ENCODE measurements at regions not wholly inside any gene's neighbourhood (a gene's known extent, or its start where the extent isn't known, plus 50 kb on each side); places are given as distances from the start of the nearest gene placed in this dataset.

GRCh38 chr1:238558746-238559145, 668.0 kb upstream of the ZP4 start (continued):
- no peak for TF ChIP-seq EZH2 (conservative IDR thresholded peaks at IDR 0.05; ENCODE audit: low read depth, low read length)
- no peak for TF ChIP-seq PAF1 (CRISPR knock-in tag; IDR thresholded peaks at IDR 0.05)
- TF ChIP-seq THAP7 (CRISPR knock-in tag; IDR thresholded peaks at IDR 0.05), result no peak
- TF ChIP-seq HDAC2 (CRISPR knock-in tag; IDR thresholded peaks at IDR 0.05), result no peak
- no peak for TF ChIP-seq CERS6 (CRISPR knock-in tag; IDR thresholded peaks at IDR 0.05)
- no peak for TF ChIP-seq ZNF563 (CRISPR knock-in tag; IDR thresholded peaks at IDR 0.05)

DNA sequence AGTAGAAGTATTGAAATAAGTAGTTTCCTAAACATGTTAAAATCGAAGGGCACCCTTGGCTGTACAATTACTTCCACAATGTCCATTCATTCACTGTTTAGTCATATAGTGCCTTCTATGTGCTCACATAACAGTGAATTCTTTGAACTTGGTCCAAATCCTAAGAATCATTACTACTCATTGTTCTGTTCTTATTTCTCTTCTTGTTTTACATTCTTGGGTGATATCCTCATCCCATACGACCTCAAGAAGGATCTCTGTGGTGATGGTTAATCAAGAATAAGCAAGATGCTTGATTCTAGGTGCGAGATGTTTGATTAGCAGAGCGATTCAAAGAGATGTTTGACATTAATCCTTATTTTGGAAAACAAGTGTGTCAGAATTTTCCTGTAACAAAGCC, 667.4 kb upstream of the ZP4 start:
- H3K9ac ChIP-seq (ENCODE audit: insufficient read depth, low read depth, low read length), result no peak overlapping the region
- H3K9me3 ChIP-seq (ENCODE audit: low read length), result peaks cover 86% of the 10 kb centered on the region
- no peak for DNase-seq (ENCODE audit: low spot score)
- ChIA-PET POLR2A (no interaction called here), CTCF (ENCODE audit: low intra/inter-chr PET ratio, low total read pairs) (no interaction called here)
- no peak overlapping the region for H2AFZ ChIP-seq (ENCODE audit: low read length)
- intact Hi-C loops (cut with micrococcal nuclease; ENCODE audit: unreplicated experiment), result no loop called here
- no peaks in the 10 kb centered on the region for H3K27me3 ChIP-seq (ENCODE audit: control insufficient read depth in 1 of 2, insufficient read depth in 2 of 2, low read length in 2 of 2)
- ATAC-seq, result no peak
- H3K4me3 ChIP-seq (replicated peaks in 1 of 3; ENCODE audit: insufficient read depth in 1 of 3, low read depth in 2 of 3, low read length in 3 of 3), result no peak overlapping the region
- no peaks in the 10 kb centered on the region for H4K20me1 ChIP-seq (ENCODE audit: insufficient read depth, low read length)
- no peaks in the 10 kb centered on the region for H3K4me1 ChIP-seq (ENCODE audit: insufficient read depth, low read length)
- H3K79me2 ChIP-seq (ENCODE audit: insufficient read depth, low read length), result no peaks in the 10 kb centered on the region
- H3K4me2 ChIP-seq (ENCODE audit: low read depth, low read length), result no peak overlapping the region
- no peak for FAIRE-seq
- H3K36me3 ChIP-seq (replicated peaks in 1 of 2; ENCODE audit: control insufficient read depth in 1 of 2, insufficient read depth in 2 of 2, low read length in 2 of 2), result no peaks in the 10 kb centered on the region
- in situ Hi-C loops (cut with HindIII; ENCODE audit: extremely low pct_ligation_motif_present, low pct_unique_long_range_greater_than_20kb), result no loop called here
- 2% methylated on average over 4 of the region's 4 CpGs for WGBS (ENCODE audit: low lambda C conversion rate)
- BruUV-seq (replicated peaks), result no TSS peak
- no peak overlapping the region for H3K27ac ChIP-seq (ENCODE audit: extremely low read length, insufficient read depth, low read length)
- no peak for TF ChIP-seq NR2F6 (IDR thresholded peaks at IDR 0.05)
- no peak for TF ChIP-seq NR2F6 (CRISPR knock-in tag; IDR thresholded peaks at IDR 0.05)
- TF ChIP-seq, protein P1, sequence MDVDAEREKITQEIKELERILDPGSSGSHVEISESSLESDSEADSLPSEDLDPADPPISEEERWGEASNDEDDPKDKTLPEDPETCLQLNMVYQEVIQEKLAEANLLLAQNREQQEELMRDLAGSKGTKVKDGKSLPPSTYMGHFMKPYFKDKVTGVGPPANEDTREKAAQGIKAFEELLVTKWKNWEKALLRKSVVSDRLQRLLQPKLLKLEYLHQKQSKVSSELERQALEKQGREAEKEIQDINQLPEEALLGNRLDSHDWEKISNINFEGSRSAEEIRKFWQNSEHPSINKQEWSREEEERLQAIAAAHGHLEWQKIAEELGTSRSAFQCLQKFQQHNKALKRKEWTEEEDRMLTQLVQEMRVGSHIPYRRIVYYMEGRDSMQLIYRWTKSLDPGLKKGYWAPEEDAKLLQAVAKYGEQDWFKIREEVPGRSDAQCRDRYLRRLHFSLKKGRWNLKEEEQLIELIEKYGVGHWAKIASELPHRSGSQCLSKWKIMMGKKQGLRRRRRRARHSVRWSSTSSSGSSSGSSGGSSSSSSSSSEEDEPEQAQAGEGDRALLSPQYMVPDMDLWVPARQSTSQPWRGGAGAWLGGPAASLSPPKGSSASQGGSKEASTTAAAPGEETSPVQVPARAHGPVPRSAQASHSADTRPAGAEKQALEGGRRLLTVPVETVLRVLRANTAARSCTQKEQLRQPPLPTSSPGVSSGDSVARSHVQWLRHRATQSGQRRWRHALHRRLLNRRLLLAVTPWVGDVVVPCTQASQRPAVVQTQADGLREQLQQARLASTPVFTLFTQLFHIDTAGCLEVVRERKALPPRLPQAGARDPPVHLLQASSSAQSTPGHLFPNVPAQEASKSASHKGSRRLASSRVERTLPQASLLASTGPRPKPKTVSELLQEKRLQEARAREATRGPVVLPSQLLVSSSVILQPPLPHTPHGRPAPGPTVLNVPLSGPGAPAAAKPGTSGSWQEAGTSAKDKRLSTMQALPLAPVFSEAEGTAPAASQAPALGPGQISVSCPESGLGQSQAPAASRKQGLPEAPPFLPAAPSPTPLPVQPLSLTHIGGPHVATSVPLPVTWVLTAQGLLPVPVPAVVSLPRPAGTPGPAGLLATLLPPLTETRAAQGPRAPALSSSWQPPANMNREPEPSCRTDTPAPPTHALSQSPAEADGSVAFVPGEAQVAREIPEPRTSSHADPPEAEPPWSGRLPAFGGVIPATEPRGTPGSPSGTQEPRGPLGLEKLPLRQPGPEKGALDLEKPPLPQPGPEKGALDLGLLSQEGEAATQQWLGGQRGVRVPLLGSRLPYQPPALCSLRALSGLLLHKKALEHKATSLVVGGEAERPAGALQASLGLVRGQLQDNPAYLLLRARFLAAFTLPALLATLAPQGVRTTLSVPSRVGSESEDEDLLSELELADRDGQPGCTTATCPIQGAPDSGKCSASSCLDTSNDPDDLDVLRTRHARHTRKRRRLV (CRISPR knock-in tag; IDR thresholded peaks at IDR 0.05), result no peak
- TF ChIP-seq, protein P2, sequence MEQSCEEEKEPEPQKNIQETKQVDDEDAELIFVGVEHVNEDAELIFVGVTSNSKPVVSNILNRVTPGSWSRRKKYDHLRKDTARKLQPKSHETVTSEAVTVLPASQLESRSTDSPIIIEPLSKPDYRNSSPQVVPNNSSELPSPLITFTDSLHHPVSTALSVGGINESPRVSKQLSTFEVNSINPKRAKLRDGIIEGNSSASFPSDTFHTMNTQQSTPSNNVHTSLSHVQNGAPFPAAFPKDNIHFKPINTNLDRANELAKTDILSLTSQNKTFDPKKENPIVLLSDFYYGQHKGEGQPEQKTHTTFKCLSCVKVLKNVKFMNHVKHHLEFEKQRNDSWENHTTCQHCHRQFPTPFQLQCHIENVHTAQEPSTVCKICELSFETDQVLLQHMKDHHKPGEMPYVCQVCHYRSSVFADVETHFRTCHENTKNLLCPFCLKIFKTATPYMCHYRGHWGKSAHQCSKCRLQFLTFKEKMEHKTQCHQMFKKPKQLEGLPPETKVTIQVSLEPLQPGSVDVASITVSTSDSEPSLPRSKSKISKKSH (CRISPR knock-in tag; IDR thresholded peaks at IDR 0.05; ENCODE audit: borderline replicate concordance), result no peak
- TF ChIP-seq ZNF674 (CRISPR knock-in tag; IDR thresholded peaks at IDR 0.05; ENCODE audit: low read depth), result no peak
- TF ChIP-seq, protein P3, sequence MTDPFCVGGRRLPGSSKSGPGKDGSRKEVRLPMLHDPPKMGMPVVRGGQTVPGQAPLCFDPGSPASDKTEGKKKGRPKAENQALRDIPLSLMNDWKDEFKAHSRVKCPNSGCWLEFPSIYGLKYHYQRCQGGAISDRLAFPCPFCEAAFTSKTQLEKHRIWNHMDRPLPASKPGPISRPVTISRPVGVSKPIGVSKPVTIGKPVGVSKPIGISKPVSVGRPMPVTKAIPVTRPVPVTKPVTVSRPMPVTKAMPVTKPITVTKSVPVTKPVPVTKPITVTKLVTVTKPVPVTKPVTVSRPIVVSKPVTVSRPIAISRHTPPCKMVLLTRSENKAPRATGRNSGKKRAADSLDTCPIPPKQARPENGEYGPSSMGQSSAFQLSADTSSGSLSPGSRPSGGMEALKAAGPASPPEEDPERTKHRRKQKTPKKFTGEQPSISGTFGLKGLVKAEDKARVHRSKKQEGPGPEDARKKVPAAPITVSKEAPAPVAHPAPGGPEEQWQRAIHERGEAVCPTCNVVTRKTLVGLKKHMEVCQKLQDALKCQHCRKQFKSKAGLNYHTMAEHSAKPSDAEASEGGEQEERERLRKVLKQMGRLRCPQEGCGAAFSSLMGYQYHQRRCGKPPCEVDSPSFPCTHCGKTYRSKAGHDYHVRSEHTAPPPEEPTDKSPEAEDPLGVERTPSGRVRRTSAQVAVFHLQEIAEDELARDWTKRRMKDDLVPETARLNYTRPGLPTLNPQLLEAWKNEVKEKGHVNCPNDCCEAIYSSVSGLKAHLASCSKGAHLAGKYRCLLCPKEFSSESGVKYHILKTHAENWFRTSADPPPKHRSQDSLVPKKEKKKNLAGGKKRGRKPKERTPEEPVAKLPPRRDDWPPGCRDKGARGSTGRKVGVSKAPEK (CRISPR knock-in tag; IDR thresholded peaks at IDR 0.05; ENCODE audit: borderline replicate concordance), result no peak
- no peak for TF ChIP-seq HES4 (CRISPR knock-in tag; IDR thresholded peaks at IDR 0.05; ENCODE audit: borderline replicate concordance)
- no peak for TF ChIP-seq SP4 (CRISPR knock-in tag; IDR thresholded peaks at IDR 0.05)
